H9 (cell line): ENCODE measurements at regions not wholly inside any gene's neighbourhood (a gene's known extent, or its start where the extent isn't known, plus 50 kb on each side); places are given as distances from the start of the nearest gene placed in this dataset.

Experiments
- DNase-seq: peaks from one replicate; pipeline ENCODE4 v3.0.0-alpha.2; 2017
- H2AFZ ChIP-seq: one replicate; pipeline ENCODE4 v1.6.1; 2013; ENCODE audit warnings: mild to moderate bottlenecking, low read length, control low read depth, moderate library complexity
- H2AK5ac ChIP-seq: 2 replicates; pipeline ENCODE4 v1.6.1; 2013; ENCODE audit warnings: low read length, control low read depth, mixed read lengths; ENCODE audit not compliant: insufficient read length
- H2BK120ac ChIP-seq: one replicate; pipeline ENCODE4 v1.6.1; 2013; ENCODE audit warnings: low read depth, mild to moderate bottlenecking, low read length, control low read depth, inconsistent platforms; ENCODE audit not compliant: poor library complexity, severe bottlenecking
- H2BK12ac ChIP-seq: 2 replicates; pipeline ENCODE4 v1.6.1; 2013; ENCODE audit warnings: low read length, control low read depth, mixed read lengths, low read depth; ENCODE audit not compliant: insufficient read length
- H2BK15ac ChIP-seq: 2 replicates; pipeline ENCODE4 v1.6.1; 2013; ENCODE audit warnings: low read depth, low read length, control low read depth
- H2BK20ac ChIP-seq: one replicate; pipeline ENCODE4 v1.6.1; 2013; ENCODE audit warnings: low read depth, mild to moderate bottlenecking, low read length, control low read depth, inconsistent platforms; ENCODE audit not compliant: poor library complexity, severe bottlenecking
- H2BK5ac ChIP-seq: 2 replicates; pipeline ENCODE4 v1.6.1; 2013; ENCODE audit warnings: low read length, control low read depth, mixed read lengths; ENCODE audit not compliant: insufficient read length
- H3K14ac ChIP-seq: 2 replicates; pipeline ENCODE4 v1.6.1; 2013; ENCODE audit warnings: low read length, control low read depth; ENCODE audit not compliant: insufficient read depth
- H3K18ac ChIP-seq: 2 replicates; pipeline ENCODE4 v1.6.1; 2013; ENCODE audit warnings: low read depth, mild to moderate bottlenecking, mixed read lengths, low read length, control low read depth; ENCODE audit not compliant: insufficient read length
- H3K23ac ChIP-seq: 2 replicates; pipeline ENCODE4 v1.6.1; 2013; ENCODE audit warnings: low read length, control low read depth, mixed read lengths, low read depth; ENCODE audit not compliant: insufficient read length
- H3K23me2 ChIP-seq: 2 replicates; pipeline ENCODE4 v1.6.1; 2013; ENCODE audit warnings: low read depth, mild to moderate bottlenecking, mixed read lengths, low read length, control low read depth; ENCODE audit not compliant: insufficient read length, poor library complexity, severe bottlenecking
- H3K27ac ChIP-seq: 2 replicates; pipeline ENCODE4 v1.5.1; 2013; ENCODE audit warnings: low read length, control low read depth, mixed read lengths, low read depth; ENCODE audit not compliant: insufficient read length
- H3K27me3 ChIP-seq: 2 replicates; pipeline ENCODE4 v1.6.1; 2013; ENCODE audit warnings: low read length, control low read depth, inconsistent platforms; ENCODE audit not compliant: insufficient read depth
- H3K4ac ChIP-seq: 2 replicates; pipeline ENCODE4 v1.6.1; 2013; ENCODE audit warnings: low read depth, mild to moderate bottlenecking, control low read depth, inconsistent platforms, low read length, moderate library complexity
- H3K4me1 ChIP-seq: 2 replicates; pipeline ENCODE4 v1.6.1; 2013; ENCODE audit warnings: low read length, control low read depth, inconsistent platforms; ENCODE audit not compliant: insufficient read depth
- H3K4me2 ChIP-seq: 2 replicates; pipeline ENCODE4 v1.6.1; 2013; ENCODE audit warnings: low read length, control low read depth, mixed read lengths; ENCODE audit not compliant: insufficient read length, insufficient read depth
- H3K56ac ChIP-seq: 2 replicates; pipeline ENCODE4 v1.6.1; 2013; ENCODE audit warnings: low read depth, mild to moderate bottlenecking, mixed read lengths, low read length, control low read depth; ENCODE audit not compliant: insufficient read length
- H3K79me1 ChIP-seq: 2 replicates; pipeline ENCODE4 v1.6.1; 2013; ENCODE audit warnings: low read depth, mild to moderate bottlenecking, moderate library complexity, low read length, control low read depth, inconsistent platforms; ENCODE audit not compliant: insufficient read depth, poor library complexity, severe bottlenecking
- H3K79me2 ChIP-seq: 2 replicates; pipeline ENCODE4 v1.6.1; 2013; ENCODE audit warnings: low read length, control low read depth, inconsistent platforms; ENCODE audit not compliant: insufficient read depth
- H3K9ac ChIP-seq: 2 replicates; pipeline ENCODE4 v1.6.1; 2013; ENCODE audit warnings: low read length, control low read depth, mixed read lengths; ENCODE audit not compliant: insufficient read length; ENCODE audit errors: extremely low read depth
- H3K9me3 ChIP-seq: one replicate; pipeline ENCODE4 v1.6.1; 2013; ENCODE audit warnings: low read depth, low read length, inconsistent platforms; ENCODE audit not compliant: control insufficient read depth
- H3T11ph ChIP-seq: one replicate; pipeline ENCODE4 v1.6.1; 2013; ENCODE audit warnings: mild to moderate bottlenecking, low read length, control low read depth, inconsistent platforms
- H4K20me1 ChIP-seq: one replicate; pipeline ENCODE4 v1.6.1; 2013; ENCODE audit not compliant: control insufficient read depth, insufficient read length, insufficient read depth
- H4K5ac ChIP-seq: 2 replicates; pipeline ENCODE4 v1.6.1; 2013; ENCODE audit warnings: low read depth, mild to moderate bottlenecking, mixed read lengths, low read length, control low read depth; ENCODE audit not compliant: insufficient read length
- H4K8ac ChIP-seq: replicated peaks from 2 replicates; pipeline ENCODE4 v1.6.1; 2013; ENCODE audit warnings: low read length, control low read depth, mixed read lengths, low read depth; ENCODE audit not compliant: insufficient read length
- H4K91ac ChIP-seq: 2 replicates; pipeline ENCODE4 v1.6.1; 2013; ENCODE audit warnings: low read depth, mild to moderate bottlenecking, moderate library complexity, mixed read lengths, low read length, control low read depth; ENCODE audit not compliant: insufficient read length
- H3K27ac Mint-ChIP-seq, 3 experiments: 2 replicates in 2 of 3; 3 replicates in 1 of 3; pipeline ENCODE4 v1.8.0; 2020 to 2021; ENCODE audit warnings: mixed read lengths in 3 of 3, mild to moderate bottlenecking in 1 of 3, moderate library complexity in 1 of 3
- H3K27me3 Mint-ChIP-seq: 2 replicates; pipeline ENCODE4 v1.8.0; 2021; ENCODE audit warnings: low read depth, mild to moderate bottlenecking, moderate library complexity, mixed read lengths
- H3K36me3 Mint-ChIP-seq, 3 experiments: 2 replicates in 2 of 3; 3 replicates in 1 of 3; pipeline ENCODE4 v1.8.0; 2020 to 2021; ENCODE audit warnings: low read depth in 3 of 3, mixed read lengths in 3 of 3; ENCODE audit not compliant: insufficient read depth in 1 of 3
- H3K4me1 Mint-ChIP-seq, 2 experiments: 2 replicates each; pipeline ENCODE4 v1.8.0; 2020; ENCODE audit warnings: mixed read lengths in 2 of 2
- H3K4me3 Mint-ChIP-seq, 2 experiments: 2 replicates in 1 of 2; 3 replicates in 1 of 2; pipeline ENCODE4 v1.8.0; 2020 to 2021; ENCODE audit warnings: mild to moderate bottlenecking in 2 of 2, mixed read lengths in 2 of 2, moderate library complexity in 1 of 2
- H3K9me3 Mint-ChIP-seq, 2 experiments: 2 replicates in 1 of 2; 3 replicates in 1 of 2; pipeline ENCODE4 v1.8.0; 2020; ENCODE audit warnings: mild to moderate bottlenecking in 2 of 2, mixed read lengths in 2 of 2, moderate library complexity in 1 of 2
- CTCF ChIP-seq: fragments of 200-600 bp; sonication (generic); conservative IDR thresholded peaks from 3 replicates; pipeline ENCODE4 v1.8.0; 2021; ENCODE audit warnings: antibody characterized with exemption, mild to moderate bottlenecking
- WGBS: extraction: QIAGEN DNeasy Blood & Tissue Kit; methylation state at CpG from one replicate; pipeline ENCODE4 v1.1.7; 2013; ENCODE audit warnings: missing lambda C conversion rate, low lambda C conversion rate, mixed read lengths; ENCODE audit not compliant: insufficient read length; ENCODE audit errors: extremely low coverage; 5-methylcytosine and 5-hydroxymethylcytosine counted together

- Mint-ChIP-seq H3K9me3 (peaks cover 11 to 23% of the 10 kb centered on the region in 2 experiments), H3K4me1 (no peaks in the 10 kb centered on the region), H3K27me3 (peaks cover 36% of the 10 kb centered on the region), H3K27ac (no peak overlapping the region), H3K4me3 (no peak overlapping the region), H3K36me3 (peaks cover 0 to 8% (median 0%) of the 10 kb centered on the region in 3 experiments; a peak in 2 of 7 replicates)
- Histone ChIP-seq H4K20me1 (no peaks in the 10 kb centered on the region), H4K91ac (no peak overlapping the region), H2BK15ac (no peak overlapping the region), H3K4me2 (no peak overlapping the region), H3K79me2 (no peaks in the 10 kb centered on the region), H3K4me1 (no peaks in the 10 kb centered on the region), H2AFZ (no peak overlapping the region), H3K79me1 (no peaks in the 10 kb centered on the region), H2BK120ac (no peak overlapping the region), H2BK5ac (no peak overlapping the region), H2BK12ac (no peak overlapping the region), H3K9ac (no peak overlapping the region), H3K27me3 (no peaks in the 10 kb centered on the region), H3K9me3 (no peaks in the 10 kb centered on the region), H3K27ac (no peak overlapping the region), H3K56ac (no peak overlapping the region), H2BK20ac (no peak overlapping the region), H4K8ac (no peak overlapping the region), H3K18ac (no peak overlapping the region), H4K5ac (no peak overlapping the region), H3K23me2 (no peaks in the 10 kb centered on the region), H2AK5ac (no peak overlapping the region), H3K14ac (no peak overlapping the region), H3K23ac (no peak overlapping the region), H3T11ph (no peak overlapping the region), H3K4ac (no peak overlapping the region)
- no peak for TF ChIP-seq CTCF
- no peak for DNase-seq
- no CpG with 5 or more reads among the region's 4 CpGs for WGBS
Measured at GRCh38 chr16:82562183-82562683, 64.5 kb upstream of the CDH13 start.
